WERI-Rb-1 (cell line): ENCODE measurements at regions not wholly inside any gene's neighbourhood (a gene's known extent, or its start where the extent isn't known, plus 50 kb on each side); places are given as distances from the start of the nearest gene placed in this dataset.

Source experiments
- DNase-seq: peaks from one replicate; pipeline ENCODE4 v3.0.0-alpha.2; 2020
- H3K27ac ChIP-seq: fragments of 250-450 bp; sonication (Bioruptor Pico); 2 replicates; pipeline ENCODE4 v1.5.1; 2020; ENCODE audit warnings: mild to moderate bottlenecking, moderate library complexity
- H3K27me3 ChIP-seq: fragments of 250-450 bp; sonication (Bioruptor Pico); 2 replicates; pipeline ENCODE4 v1.5.1; 2021; ENCODE audit warnings: mild to moderate bottlenecking, low read depth, moderate library complexity; ENCODE audit not compliant: insufficient read depth, severe bottlenecking
- H3K36me3 ChIP-seq: fragments of 250-450 bp; sonication (Bioruptor Pico); 2 replicates; pipeline ENCODE4 v1.5.1; 2020; ENCODE audit warnings: mild to moderate bottlenecking, moderate library complexity
- H3K4me3 ChIP-seq: 2 replicates; pipeline ENCODE4 v1.5.1; 2011; ENCODE audit warnings: low read depth, mild to moderate bottlenecking, control low read depth, low read length
- H3K9me3 ChIP-seq: fragments of 250-450 bp; sonication (Bioruptor Pico); 2 replicates; pipeline ENCODE4 v1.5.1; 2021; ENCODE audit warnings: mild to moderate bottlenecking, moderate library complexity; ENCODE audit not compliant: severe bottlenecking
- TF ChIP-seq, protein P1 (sequence below): IDR thresholded peaks from 2 replicates; pipeline ENCODE4 v1.5.1; 2011; ENCODE audit warnings: low read depth, mild to moderate bottlenecking, control low read depth, inconsistent platforms, low read length

DNA sequence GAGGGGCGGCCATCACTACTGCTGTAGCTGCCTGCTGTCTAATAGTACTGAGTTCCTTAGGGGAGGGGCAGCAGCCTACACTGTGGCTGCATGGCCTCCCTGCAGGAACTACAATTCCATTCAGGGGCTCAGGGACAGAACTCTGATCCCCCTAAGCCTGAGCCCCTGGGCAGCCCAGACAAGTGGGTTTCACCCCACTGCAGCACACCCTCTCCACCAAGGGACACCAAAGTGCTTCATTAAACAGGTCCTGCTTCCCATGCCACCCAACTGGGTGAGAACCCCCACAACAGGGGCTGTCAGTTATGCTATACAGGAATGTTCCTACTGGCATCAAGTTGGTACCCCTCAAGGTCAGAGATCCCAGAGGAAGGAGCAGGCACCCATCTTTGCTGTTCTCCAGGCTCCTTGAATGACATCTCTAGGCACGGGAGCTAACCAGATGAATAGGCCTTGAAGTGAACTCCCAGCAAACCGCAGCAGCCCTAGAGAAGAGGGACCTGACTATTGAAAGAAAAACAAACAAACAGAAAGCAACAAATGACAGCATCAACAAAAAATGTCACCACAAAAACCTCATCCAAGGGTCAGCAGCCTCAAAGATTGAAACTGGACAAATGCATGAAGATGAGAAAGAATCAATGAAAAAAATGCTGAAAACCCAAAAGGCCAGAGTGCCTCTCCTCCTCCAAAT, 437.4 kb downstream of the NUF2 start:
- TF ChIP-seq, protein P1, sequence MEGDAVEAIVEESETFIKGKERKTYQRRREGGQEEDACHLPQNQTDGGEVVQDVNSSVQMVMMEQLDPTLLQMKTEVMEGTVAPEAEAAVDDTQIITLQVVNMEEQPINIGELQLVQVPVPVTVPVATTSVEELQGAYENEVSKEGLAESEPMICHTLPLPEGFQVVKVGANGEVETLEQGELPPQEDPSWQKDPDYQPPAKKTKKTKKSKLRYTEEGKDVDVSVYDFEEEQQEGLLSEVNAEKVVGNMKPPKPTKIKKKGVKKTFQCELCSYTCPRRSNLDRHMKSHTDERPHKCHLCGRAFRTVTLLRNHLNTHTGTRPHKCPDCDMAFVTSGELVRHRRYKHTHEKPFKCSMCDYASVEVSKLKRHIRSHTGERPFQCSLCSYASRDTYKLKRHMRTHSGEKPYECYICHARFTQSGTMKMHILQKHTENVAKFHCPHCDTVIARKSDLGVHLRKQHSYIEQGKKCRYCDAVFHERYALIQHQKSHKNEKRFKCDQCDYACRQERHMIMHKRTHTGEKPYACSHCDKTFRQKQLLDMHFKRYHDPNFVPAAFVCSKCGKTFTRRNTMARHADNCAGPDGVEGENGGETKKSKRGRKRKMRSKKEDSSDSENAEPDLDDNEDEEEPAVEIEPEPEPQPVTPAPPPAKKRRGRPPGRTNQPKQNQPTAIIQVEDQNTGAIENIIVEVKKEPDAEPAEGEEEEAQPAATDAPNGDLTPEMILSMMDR, result no peak
- no peak for DNase-seq
- Histone ChIP-seq H3K9me3 (peaks cover 33% of the 10 kb centered on the region), H3K27me3 (no peaks in the 10 kb centered on the region), H3K36me3 (no peaks in the 10 kb centered on the region), H3K27ac (no peak overlapping the region), H3K4me3 (no peak overlapping the region)

DNA sequence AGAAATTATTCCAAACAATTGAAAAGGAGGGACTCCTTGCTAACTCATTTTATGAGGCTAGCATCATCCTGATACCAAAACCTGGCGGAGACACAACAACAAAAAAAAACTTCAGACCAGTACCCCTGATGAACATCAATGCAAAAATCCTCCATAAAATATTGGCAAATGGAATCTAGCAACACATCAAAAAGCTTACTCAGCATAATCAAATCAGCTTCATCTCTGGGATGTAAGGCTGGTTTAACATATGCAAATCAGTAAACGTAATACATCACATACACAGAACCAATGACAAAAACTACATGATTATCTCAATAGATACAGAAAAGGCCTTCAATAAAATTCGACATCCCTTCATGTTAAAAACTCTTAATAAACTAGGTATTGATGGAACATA, 440.1 kb downstream of the NUF2 start:
- TF ChIP-seq, protein P1, result no peak
- no peak overlapping the region for H3K4me3 ChIP-seq
- DNase-seq, result no peak

DNA sequence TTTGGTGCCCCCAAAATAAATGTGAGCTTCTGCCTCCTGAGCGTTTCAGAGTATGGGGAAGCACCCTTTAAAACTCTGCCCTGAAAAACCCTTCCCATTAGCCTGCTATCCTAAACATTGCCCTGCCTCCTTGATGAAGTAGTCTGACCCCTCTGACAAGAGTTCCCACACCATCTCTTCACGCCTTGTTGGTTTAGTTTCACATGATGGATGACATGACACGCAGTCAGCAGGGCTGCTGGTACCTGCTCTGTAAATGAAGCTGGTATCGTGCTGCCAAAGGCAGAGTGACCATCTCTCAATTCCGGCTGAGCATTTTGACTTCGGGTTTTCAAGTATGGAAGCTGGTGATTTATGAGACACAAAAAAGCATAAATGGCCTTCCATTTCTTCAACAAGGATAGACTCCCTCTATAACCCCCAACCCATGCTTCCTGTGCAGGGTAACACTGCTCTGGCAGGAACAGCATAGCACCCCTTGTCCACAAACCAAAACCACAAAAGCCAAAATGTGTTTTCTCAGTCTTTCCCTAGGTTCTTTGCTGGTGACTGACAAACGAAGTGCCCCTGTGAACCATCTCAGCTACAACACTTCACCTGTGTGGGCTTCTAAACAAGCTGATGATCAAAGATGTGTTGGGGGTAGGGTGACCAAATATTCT, 444.6 kb downstream of the NUF2 start:
- no peaks in the 10 kb centered on the region for H3K36me3 ChIP-seq
- TF ChIP-seq, protein P1, result no peak

More for the DNA sequence above, 440.1 kb downstream of the NUF2 start:
- Histone ChIP-seq H3K9me3 (peaks cover 22% of the 10 kb centered on the region), H3K27me3 (no peaks in the 10 kb centered on the region), H3K27ac (no peak overlapping the region), H3K36me3 (no peaks in the 10 kb centered on the region)

DNA sequence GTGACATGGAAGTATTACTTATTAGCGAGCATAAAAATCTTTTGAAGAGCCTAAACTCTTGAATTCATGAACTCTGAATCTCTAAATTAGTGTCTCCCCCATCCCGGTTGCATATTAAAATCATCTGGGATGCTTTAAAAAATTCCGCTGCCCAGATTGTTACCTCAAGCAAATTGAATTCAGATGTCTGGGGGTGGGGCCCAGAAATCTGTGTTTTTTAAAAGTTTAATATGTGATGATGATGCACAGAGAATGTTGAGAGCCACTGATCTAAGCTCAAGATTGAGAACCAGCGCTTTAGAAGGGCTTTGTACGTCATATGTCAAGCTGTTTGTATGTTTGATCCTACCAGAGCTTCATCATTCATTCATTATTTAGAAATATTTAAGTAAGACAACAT, 446.8 kb downstream of the NUF2 start:
- Histone ChIP-seq H3K27ac (no peak overlapping the region), H3K9me3 (peaks cover 6% of the 10 kb centered on the region), H3K27me3 (no peaks in the 10 kb centered on the region), H3K36me3 (no peaks in the 10 kb centered on the region), H3K4me3 (no peak overlapping the region)
- TF ChIP-seq, protein P1, result no peak
- no peak for DNase-seq

More for the DNA sequence above, 444.6 kb downstream of the NUF2 start:
- no peak for DNase-seq
- peaks cover 10% of the 10 kb centered on the region for H3K9me3 ChIP-seq
- H3K27me3 ChIP-seq, result no peaks in the 10 kb centered on the region
- no peak overlapping the region for H3K4me3 ChIP-seq
- H3K27ac ChIP-seq, result no peak overlapping the region

DNA sequence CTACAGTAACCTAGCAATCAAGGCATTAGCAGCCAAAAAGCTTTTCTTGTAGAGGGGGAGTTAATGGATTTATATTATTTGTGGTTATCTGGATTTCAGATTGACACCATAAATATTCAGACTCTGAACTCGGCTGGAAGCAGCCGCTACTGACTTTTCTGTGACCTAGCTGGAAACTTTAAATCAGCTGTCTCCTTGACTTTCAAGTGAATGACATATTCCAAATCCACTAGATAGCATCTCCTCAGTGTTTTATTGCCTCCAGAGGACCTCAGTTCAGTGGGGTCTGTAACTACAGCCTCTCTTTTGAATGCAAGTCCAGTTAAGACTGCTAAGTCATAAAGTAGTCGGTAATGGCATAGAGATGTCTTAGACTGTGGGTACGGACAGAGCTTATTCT, 448.5 kb downstream of the NUF2 start:
- TF ChIP-seq, protein P1, result no peak
- H3K27me3 ChIP-seq, result no peaks in the 10 kb centered on the region
- H3K9me3 ChIP-seq, result no peaks in the 10 kb centered on the region
- DNase-seq, result no peak
- H3K27ac ChIP-seq, result peak overlapping the region; percentile 17
- H3K36me3 ChIP-seq, result no peaks in the 10 kb centered on the region
- H3K4me3 ChIP-seq, result no peak overlapping the region
